ENCODE measurements at regions not wholly inside any gene's neighbourhood (a gene's known extent, or its start where the extent isn't known, plus 50 kb on each side); places are given as distances from the start of the nearest gene placed in this dataset.

GRCh38 chr7:42726066-42726785, 185.6 kb downstream of the C7orf25 start:
- no peak for TF ChIP-seq CTCF (IDR thresholded peaks at IDR 0.05; ENCODE audit: low read depth, low read length)
- TF ChIP-seq EZH2phosphoT487 (IDR thresholded peaks at IDR 0.05; ENCODE audit: low read depth) = no peak
